ENCODE measurements at regions not wholly inside any gene's neighbourhood (a gene's known extent, or its start where the extent isn't known, plus 50 kb on each side); places are given as distances from the start of the nearest gene placed in this dataset.
"Not testable (repeated sequence)": the region's sequence is repeated elsewhere in the genome, so short reads cannot be mapped to it uniquely, and the experiment has no call there.

DNA sequence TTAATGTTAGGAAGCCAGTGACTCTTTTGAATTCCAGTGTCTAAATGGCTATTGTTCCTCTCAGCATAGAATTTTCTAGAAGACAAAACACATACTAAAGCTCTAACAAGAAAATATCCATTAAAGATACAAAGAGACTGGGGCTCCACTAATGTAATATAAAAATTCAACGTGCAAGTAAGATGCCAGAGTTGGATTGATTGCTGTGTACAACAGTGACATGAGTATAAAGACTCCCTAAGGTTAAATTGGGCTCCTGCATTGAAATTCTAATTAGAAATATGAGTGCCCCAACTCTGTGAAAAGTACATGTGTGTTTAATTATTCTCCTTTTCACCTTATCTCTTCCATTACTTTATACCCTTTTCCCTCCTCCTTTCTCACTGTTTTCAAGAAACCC, 253.6 kb upstream of the G2E3 start:
- no peak for DNase-seq (ENCODE audit: low spot score)

DNA sequence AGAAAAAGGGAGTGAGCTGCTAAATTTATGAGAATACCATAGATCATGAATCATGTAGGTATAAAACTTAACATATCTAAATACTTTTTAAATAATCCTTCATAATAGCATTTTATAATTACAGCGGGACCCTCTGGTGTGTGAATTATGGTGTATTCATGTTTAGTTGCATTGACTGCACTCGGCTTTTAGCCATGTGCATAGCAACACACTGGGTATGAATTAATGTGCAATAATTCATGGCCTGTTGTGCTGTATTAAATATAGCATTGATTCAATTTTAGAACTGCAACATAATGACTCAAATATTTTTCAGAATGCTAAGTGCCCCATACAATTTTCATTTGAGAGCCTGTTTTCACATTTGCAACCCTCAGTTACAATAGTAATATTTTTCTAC, 249.6 kb upstream of the G2E3 start:
- DNase-seq (ENCODE audit: low spot score) = no peak

DNA sequence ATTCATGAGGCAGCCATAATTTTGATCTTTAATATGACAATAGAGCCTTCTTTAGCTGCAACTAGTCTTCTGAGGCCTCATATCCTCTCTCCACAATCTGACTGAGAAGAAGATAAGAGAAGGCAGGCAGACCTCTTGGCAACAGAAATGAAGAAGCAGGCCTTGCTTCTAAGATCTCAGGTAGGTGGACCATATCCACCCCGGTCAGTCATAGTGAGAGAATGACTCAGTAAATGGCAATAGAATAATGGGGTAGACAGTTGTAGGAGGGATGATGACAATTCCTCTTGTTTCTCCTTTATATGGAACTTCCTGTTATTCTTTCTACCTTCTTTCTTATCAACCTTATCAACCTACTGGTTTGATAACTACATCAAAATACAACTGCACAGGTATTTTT, 246.7 kb upstream of the G2E3 start:
- no peak for DNase-seq (ENCODE audit: low spot score)

DNA sequence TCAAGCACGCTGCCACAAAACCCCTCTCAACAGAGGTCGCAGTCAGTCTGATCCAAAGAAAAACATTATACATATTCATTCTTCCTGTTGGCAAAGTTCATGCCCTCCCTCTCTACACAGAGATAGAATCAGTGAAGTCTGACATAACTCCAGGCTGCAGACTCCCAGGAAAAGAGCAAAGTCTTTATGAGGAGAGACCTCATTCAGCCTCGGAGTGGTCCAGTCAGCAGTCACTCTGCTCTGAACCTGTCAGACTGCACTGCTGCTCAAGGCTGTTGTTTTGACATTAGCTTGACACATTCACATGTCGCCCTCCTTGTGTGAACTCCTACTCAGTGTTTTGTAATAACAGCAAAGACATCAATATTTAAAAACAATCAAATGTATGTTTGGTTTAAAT, 241.2 kb upstream of the G2E3 start:
- DNase-seq (ENCODE audit: low spot score) = no peak

DNA sequence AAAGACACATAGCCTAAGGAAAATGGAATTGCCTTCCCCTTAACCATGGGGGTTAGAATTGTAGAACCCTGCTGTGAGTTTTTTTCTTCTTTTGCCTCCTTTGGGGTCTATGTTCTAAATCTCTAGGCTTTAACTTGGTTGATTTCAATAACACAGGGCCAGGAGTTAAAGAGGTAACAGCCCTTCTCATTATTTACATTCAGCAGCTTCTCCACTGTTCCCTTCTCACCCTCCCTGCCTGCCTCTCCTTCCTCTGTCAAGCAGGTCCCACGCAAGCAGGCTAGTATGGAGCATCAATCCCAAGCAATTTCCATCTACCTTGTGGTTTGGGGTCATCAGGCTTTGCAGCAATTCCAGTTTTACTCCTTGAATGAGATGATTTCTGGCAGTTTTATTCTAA, 236.1 kb upstream of the G2E3 start:
- no peak for DNase-seq (ENCODE audit: low spot score)

- DNase-seq (ENCODE audit: low spot score) = no peak
These were observed 228.9 kb upstream of the G2E3 start for GRCh38 chr14:30330033-30330432.

GRCh38 chr14:30330445-30330844, 228.5 kb upstream of the G2E3 start:
- no peak for DNase-seq (ENCODE audit: low spot score)

DNA sequence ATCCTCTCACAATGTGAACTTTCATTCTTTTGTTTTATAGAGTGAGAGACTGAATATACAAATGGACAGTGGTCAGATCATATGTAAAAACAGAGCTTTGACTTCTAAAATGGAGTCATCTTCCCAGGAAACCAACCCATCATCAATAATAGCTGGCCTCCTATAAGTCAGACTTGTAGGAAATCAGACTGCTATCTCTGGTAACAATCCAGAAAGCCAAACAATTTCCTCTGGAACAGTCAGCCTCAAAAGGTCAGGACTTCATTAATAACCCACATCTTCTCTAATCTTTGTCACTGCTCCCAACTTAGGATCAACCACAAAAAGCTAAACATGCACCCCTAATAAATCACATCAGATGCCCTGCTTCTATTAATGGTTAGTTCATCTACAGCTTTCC, 227.9 kb upstream of the G2E3 start:
- no peak for DNase-seq (ENCODE audit: low spot score)

DNA sequence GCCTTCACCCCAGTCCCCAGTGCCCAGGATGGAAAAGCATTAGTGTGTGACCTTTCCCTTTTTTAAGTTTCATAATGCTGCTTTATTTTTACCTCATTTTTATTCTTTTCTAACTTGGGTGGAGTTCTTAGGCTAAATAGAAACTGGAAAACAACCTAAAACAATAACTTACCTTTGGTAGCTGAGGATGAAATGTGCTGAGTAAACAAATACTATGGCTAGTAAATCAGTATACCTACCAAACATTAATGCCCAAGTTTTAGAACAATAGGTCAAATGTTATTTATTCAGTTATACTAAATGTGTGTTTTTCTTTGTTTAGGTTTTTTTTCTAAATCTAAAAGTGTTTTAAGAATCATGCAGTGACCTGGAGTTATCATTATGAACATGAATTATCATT, 226.6 kb upstream of the G2E3 start:
- no peak for DNase-seq (ENCODE audit: low spot score)

DNA sequence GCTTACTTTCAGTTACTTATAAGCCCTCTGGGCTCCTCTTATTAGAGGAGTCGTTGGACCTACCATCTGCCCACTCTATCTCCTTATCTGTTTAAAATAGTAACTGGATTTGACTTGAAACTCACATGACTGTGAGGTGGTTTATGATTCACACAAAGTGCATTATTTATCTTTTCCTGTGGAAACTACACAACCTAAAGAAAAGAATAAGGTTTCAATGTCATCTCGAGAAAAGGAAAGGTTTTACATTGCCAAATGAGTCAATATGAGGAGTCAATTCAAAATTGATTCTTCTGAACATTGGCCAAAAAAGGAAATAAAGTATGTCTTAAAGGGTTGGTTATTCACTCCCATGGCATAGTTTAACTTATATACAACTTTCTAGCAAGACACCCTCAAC, 225.0 kb upstream of the G2E3 start:
- DNase-seq (ENCODE audit: low spot score) = no peak

DNA sequence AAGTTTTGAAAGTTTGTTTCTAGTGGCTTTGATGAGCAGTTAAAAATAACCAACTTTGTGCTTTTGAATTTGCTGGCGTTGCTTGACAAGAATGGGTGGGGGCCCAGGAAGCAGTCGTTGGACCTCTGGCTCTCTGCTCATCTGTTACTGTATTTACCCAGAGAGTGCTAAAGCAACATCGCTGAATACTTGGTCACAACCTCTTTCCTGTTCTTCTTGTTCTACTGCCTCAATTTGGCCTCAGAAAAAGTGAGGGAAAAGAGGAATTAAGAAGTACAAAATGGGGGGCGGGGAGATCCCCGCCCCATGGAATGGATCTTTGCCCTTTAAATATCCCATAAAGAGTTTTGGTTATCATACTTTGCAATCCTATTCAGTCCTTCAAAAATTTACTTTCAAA, 221.5 kb upstream of the G2E3 start:
- DNase-seq (ENCODE audit: low spot score) = no peak

- DNase-seq (ENCODE audit: low spot score) = no peak
These were observed 219.6 kb upstream of the G2E3 start for GRCh38 chr14:30339311-30339901.

DNA sequence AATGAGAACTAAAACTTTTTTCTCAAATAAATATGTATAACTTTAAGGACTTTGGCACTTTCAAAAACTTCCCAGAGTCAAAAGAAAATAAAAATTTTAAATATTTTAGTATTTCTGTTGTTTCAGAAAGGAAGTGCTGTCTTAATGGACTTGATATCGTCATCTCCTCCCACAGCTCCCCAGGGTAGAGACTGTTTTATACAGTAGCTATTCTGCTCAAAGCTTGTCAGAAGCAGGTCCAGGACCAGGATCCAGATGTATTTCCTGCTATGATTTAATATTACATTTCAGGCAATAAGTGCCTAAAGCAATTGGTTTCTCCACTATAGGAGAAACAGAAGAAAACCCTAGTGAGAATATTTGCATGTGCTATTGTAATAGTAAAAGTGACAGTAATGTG, 218.5 kb upstream of the G2E3 start:
- no peak for DNase-seq (ENCODE audit: low spot score)

GRCh38 chr14:30345511-30345910, 213.4 kb upstream of the G2E3 start:
- DNase-seq (ENCODE audit: low spot score) = no peak

GRCh38 chr14:30348445-30348844, 210.5 kb upstream of the G2E3 start:
- no peak for DNase-seq (ENCODE audit: low spot score)

DNA sequence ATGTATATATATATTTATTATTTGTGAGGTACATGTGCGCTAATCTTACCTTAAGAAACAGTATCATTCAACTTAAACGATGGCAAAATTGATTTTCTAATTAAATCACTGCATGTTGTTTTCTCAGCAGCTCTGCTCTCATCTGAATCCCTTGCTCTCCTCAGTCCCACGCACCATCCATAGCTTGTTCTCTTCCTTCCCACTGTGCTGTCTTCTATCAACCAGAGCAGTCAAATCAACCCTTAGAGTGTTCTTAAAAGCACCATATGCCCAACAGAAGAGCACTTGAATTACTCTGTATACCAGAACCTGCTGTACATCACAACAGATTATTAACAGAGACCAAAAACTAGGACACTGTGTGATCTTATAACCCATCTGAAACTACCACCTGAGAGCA, 209.4 kb upstream of the G2E3 start:
- DNase-seq (ENCODE audit: low spot score) = no peak

DNA sequence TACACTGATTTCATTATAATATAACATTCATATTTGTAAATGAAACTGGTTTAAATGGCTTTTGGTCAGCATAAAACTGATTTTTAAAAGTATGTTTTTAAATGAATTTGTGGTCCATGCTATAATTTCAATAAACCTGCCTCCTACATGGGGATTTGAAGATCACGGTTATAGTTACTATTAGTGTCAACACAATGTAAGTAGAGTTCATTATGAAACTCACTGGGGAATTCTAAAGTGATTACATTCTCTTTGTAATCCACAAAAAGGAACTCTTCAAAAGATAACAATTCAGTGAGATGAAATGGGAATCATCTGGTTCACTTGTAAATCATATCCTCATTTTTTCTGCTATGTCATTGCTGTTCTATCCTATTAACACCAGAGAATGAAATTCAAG, 204.5 kb upstream of the G2E3 start:
- no peak for DNase-seq (ENCODE audit: low spot score)

GRCh38 chr14:30355431-30355913, 203.5 kb upstream of the G2E3 start:
- no peak for DNase-seq (ENCODE audit: low spot score)

DNA sequence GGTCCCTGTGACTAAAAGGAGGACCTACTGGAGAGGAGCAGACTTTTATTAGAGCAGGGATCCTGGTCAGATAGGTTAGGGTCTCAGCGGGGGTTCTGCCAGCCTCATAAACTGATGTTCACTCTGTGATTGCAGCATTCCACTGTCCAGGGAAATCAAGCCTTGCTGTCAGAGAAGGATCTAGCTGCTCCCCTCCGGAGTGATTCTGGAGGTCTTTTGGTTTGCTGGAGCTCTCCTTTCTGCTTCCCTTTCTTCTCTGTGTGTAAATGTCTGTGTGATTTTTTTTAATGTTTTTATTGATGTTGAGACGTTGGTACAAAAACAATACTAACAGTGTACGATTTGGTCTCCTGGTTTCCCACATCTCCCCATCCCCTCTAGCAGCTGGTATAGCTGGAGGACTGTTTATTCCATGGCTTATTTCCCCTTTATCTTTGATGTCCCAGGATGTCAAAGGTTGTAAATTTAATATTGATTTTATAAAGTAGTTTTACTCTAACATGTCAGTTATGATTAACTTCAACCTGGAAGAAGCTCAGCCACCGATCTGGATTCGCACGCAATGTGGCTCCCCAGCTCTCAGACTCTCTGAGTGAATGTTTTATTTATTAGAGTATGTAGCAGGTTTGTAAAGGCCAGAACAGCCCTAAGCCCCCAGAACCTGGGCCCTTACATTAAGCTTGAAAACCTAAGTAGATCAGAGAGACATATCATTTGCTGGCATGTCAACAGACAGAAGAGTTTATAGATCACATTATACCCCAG, 202.3 kb upstream of the G2E3 start:
- no peak for DNase-seq (ENCODE audit: low spot score)

GRCh38 chr14:30357791-30358190, 201.2 kb upstream of the G2E3 start:
- DNase-seq (ENCODE audit: low spot score) = no peak

GRCh38 chr14:30362369-30363218, 196.4 kb upstream of the G2E3 start:
- no peak for DNase-seq (ENCODE audit: low spot score)

DNA sequence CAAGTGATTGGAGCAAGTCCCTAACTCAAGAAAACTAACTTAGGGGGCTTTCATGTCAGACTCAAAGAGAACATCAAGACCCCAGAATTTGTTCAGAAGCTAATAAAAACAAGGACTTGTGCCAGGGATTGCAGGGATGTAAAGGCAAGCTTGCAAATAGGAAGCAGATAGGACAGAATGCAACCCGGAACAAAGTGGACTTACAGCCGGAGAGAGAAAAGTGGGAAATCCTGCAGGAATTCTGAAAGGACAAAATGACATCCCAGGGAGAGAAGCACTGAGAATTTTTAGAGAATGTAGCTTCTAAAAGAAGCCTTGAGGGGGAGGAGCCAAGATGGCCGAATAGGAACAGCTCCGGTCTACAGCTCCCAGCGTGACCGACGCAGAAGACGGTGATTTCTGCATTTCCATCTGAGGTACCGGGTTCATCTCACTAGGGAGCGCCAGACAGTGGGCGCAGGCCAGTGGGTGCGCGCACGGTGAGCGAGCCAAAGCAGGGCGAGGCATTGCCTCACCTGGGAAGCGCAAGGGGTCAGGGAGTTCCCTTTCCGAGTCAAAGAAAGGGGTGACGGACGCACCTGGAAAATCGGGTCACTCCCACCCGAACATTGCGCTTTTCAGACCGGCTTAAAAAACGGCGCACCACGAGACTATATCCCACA, 195.6 kb upstream of the G2E3 start:
- not testable (repeated sequence) for DNase-seq (ENCODE audit: low spot score)

Data from CD4-positive, alpha-beta T cell treated with Interleukin-2 at 100 ng/mL for 4 hours (primary cell).